Trophoblast cell (in vitro differentiated cells and primary cell): ENCODE measurements at regions not wholly inside any gene's neighbourhood (a gene's known extent, or its start where the extent isn't known, plus 50 kb on each side); places are given as distances from the start of the nearest gene placed in this dataset.

Experiments used
- DNase-seq, 2 donors: peaks; one replicate each; pipeline ENCODE4 v3.0.0-alpha.2; 2016
- H2AFZ ChIP-seq: 2 replicates; pipeline ENCODE4 v1.6.1; 2013; ENCODE audit warnings: low read length, moderate library complexity, mild to moderate bottlenecking; ENCODE audit not compliant: insufficient read depth, poor library complexity
- H2AK5ac ChIP-seq: 2 replicates; pipeline ENCODE4 v1.6.1; 2013; ENCODE audit warnings: mild to moderate bottlenecking, low read length
- H2BK120ac ChIP-seq: 2 replicates; pipeline ENCODE4 v1.6.1; 2013; ENCODE audit warnings: low read length, mild to moderate bottlenecking, moderate library complexity; ENCODE audit not compliant: insufficient read depth, poor library complexity
- H2BK12ac ChIP-seq: 2 replicates; pipeline ENCODE4 v1.6.1; 2013; ENCODE audit warnings: mild to moderate bottlenecking, low read length, moderate library complexity
- H2BK5ac ChIP-seq: 2 replicates; pipeline ENCODE4 v1.6.1; 2013; ENCODE audit warnings: low read length, low read depth, moderate library complexity, mild to moderate bottlenecking; ENCODE audit not compliant: poor library complexity
- H3K14ac ChIP-seq: 2 replicates; pipeline ENCODE4 v1.6.1; 2013; ENCODE audit warnings: mild to moderate bottlenecking, low read length
- H3K18ac ChIP-seq: 2 replicates; pipeline ENCODE4 v1.6.1; 2013; ENCODE audit warnings: mild to moderate bottlenecking, low read length
- H3K23ac ChIP-seq: 2 replicates; pipeline ENCODE4 v1.6.1; 2013; ENCODE audit warnings: low read length
- H3K27ac ChIP-seq: 2 replicates; pipeline ENCODE4 v1.5.1; 2013; ENCODE audit warnings: low read depth, mild to moderate bottlenecking, inconsistent platforms, low read length, moderate library complexity
- H3K27me3 ChIP-seq: 2 replicates; pipeline ENCODE4 v1.6.1; 2013; ENCODE audit warnings: inconsistent platforms, mild to moderate bottlenecking, low read length, moderate library complexity; ENCODE audit not compliant: insufficient read depth
- H3K36me3 ChIP-seq, 2 experiments: 1 replicate in 1 of 2; 2 replicates in 1 of 2; pipeline ENCODE4 v1.6.1; 2013; ENCODE audit warnings: low read length in 2 of 2, mild to moderate bottlenecking in 2 of 2, moderate library complexity in 1 of 2; ENCODE audit not compliant: insufficient read depth in 2 of 2, control insufficient read depth in 1 of 2
- H3K4ac ChIP-seq: 2 replicates; pipeline ENCODE4 v1.6.1; 2013; ENCODE audit warnings: low read depth, mild to moderate bottlenecking, low read length, moderate library complexity
- H3K4me1 ChIP-seq, 2 experiments: 1 replicate in 1 of 2; 2 replicates in 1 of 2; pipeline ENCODE4 v1.6.1; 2013; ENCODE audit warnings: low read length in 2 of 2, mild to moderate bottlenecking in 2 of 2, moderate library complexity in 1 of 2; ENCODE audit not compliant: insufficient read depth in 2 of 2, control insufficient read depth in 1 of 2
- H3K4me2 ChIP-seq: 2 replicates; pipeline ENCODE4 v1.6.1; 2013; ENCODE audit warnings: inconsistent platforms, mild to moderate bottlenecking, low read length, moderate library complexity
- H3K4me3 ChIP-seq: 2 replicates; pipeline ENCODE4 v1.5.1; 2013; ENCODE audit warnings: mild to moderate bottlenecking, low read depth, low read length, inconsistent platforms
- H3K79me1 ChIP-seq: one replicate; pipeline ENCODE4 v1.6.1; 2013; ENCODE audit warnings: low read length
- H3K79me2 ChIP-seq: 2 replicates; pipeline ENCODE4 v1.6.1; 2013; ENCODE audit warnings: low read length, mild to moderate bottlenecking; ENCODE audit not compliant: control insufficient read depth, insufficient read depth, poor library complexity
- H3K9ac ChIP-seq: 2 replicates; pipeline ENCODE4 v1.6.1; 2013; ENCODE audit warnings: mild to moderate bottlenecking, low read length
- H3K9me3 ChIP-seq: 2 replicates; pipeline ENCODE4 v1.6.1; 2013; ENCODE audit warnings: low read depth, mild to moderate bottlenecking, control low read depth, inconsistent platforms, low read length; ENCODE audit not compliant: insufficient read depth
- H4K12ac ChIP-seq: 2 replicates; pipeline ENCODE4 v1.6.1; 2013; ENCODE audit warnings: low read depth, mild to moderate bottlenecking, low read length, moderate library complexity
- H4K8ac ChIP-seq: 2 replicates; pipeline ENCODE4 v1.6.1; 2013; ENCODE audit warnings: low read depth, mild to moderate bottlenecking, low read length, moderate library complexity
- H4K91ac ChIP-seq: one replicate; pipeline ENCODE4 v1.6.1; 2013; ENCODE audit warnings: low read depth, mild to moderate bottlenecking, low read length, moderate library complexity
- WGBS: extraction: QIAGEN DNeasy Blood & Tissue Kit; methylation state at CpG from one replicate; pipeline ENCODE4 v1.1.7; 2013; ENCODE audit warnings: missing lambda C conversion rate; ENCODE audit not compliant: insufficient read length, insufficient coverage; ENCODE audit errors: extremely low coverage; 5-methylcytosine and 5-hydroxymethylcytosine counted together

- no peak overlapping the region for H4K12ac ChIP-seq
- H3K14ac ChIP-seq = no peak overlapping the region
- H2BK120ac ChIP-seq = no peak overlapping the region
Measured at GRCh38 chr5:117947121-117947520, 1041.2 kb downstream of the DTWD2 start.

DNA sequence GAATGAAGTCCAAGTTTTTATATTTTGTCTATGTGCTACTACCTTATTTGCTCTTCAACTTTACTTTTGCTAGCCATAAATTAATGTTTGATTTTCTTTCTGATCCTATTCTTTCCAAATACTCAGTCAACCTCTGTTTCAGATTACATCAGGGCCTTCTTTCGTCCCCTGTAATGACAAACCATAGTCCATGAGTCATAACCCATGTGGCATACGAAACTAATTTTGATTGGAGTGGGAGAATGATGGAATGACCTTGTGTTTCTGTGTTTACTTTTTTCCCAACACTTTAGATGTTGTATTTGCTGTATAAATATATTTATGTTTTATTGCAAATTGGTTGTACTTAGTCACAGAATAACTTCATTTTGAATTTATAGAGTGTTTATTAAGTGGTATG is 1043.1 kb downstream of the DTWD2 start:
- no CpG with 5 or more reads among the region's 2 CpGs for WGBS
- Histone ChIP-seq H2AK5ac (no peak overlapping the region), H2BK120ac (no peak overlapping the region), H3K23ac (no peak overlapping the region), H3K18ac (no peak overlapping the region), H3K27ac (no peak overlapping the region), H3K79me1 (no peaks in the 10 kb centered on the region), H3K4ac (no peak overlapping the region), H3K9ac (no peak overlapping the region), H4K12ac (no peak overlapping the region), H3K4me3 (no peak overlapping the region), H3K9me3 (no peaks in the 10 kb centered on the region), H2BK5ac (no peak overlapping the region), H3K79me2 (no peaks in the 10 kb centered on the region), H2AFZ (no peak overlapping the region), H3K4me2 (no peak overlapping the region), H3K36me3 (no peaks in the 10 kb centered on the region), H3K4me1 (no peaks in the 10 kb centered on the region), H4K91ac (no peak overlapping the region), H4K8ac (no peak overlapping the region), H2BK12ac (no peak overlapping the region), H3K14ac (no peak overlapping the region), H3K27me3 (no peaks in the 10 kb centered on the region)
- no peak for DNase-seq

More at GRCh38 chr5:117947121-117947520, 1041.2 kb downstream of the DTWD2 start:
- Histone ChIP-seq H3K18ac (no peak overlapping the region), H3K79me2 (no peaks in the 10 kb centered on the region), H3K4ac (no peak overlapping the region), H3K9me3 (no peaks in the 10 kb centered on the region), H3K27me3 (no peaks in the 10 kb centered on the region), H2BK5ac (no peak overlapping the region), H3K79me1 (no peaks in the 10 kb centered on the region), H2AFZ (no peak overlapping the region), H3K36me3 (no peaks in the 10 kb centered on the region), H3K23ac (no peak overlapping the region), H3K4me3 (no peak overlapping the region), H3K4me2 (no peak overlapping the region), H2BK12ac (no peak overlapping the region), H2AK5ac (no peak overlapping the region), H3K9ac (no peak overlapping the region), H3K4me1 (no peaks in the 10 kb centered on the region), H4K91ac (no peak overlapping the region), H4K8ac (no peak overlapping the region), H3K27ac (no peak overlapping the region)
- no CpG with 5 or more reads among the region's 2 CpGs for WGBS
- no peak for DNase-seq

DNA sequence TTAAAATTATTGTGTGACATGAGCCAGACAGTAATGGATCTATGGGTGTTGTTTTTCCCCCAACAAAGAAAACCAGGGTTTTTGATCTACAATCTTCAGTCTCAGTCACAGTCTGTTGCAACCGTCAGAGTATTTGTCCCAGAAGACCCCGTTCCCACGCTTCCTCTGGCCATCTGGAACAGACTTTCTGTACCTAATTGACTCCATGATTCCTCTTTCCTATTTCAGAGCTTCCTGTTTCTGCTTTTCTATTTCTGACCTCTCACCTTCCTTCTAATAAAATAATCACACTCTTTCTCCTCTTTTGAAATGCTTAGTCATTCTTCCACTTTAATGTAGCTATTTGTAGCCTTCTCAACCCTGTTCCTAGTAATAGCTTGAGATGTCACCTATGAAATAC is 1044.8 kb downstream of the DTWD2 start:
- Histone ChIP-seq H2AK5ac (no peak overlapping the region), H3K4ac (no peak overlapping the region), H3K23ac (no peak overlapping the region), H3K18ac (no peak overlapping the region), H3K9ac (no peak overlapping the region), H3K4me3 (no peak overlapping the region), H3K9me3 (no peaks in the 10 kb centered on the region), H3K4me1 (no peaks in the 10 kb centered on the region), H3K79me1 (no peaks in the 10 kb centered on the region), H4K12ac (no peak overlapping the region), H4K91ac (no peak overlapping the region), H3K14ac (no peak overlapping the region), H3K36me3 (no peaks in the 10 kb centered on the region), H2AFZ (no peak overlapping the region), H2BK120ac (no peak overlapping the region), H3K27ac (no peak overlapping the region), H3K27me3 (no peaks in the 10 kb centered on the region), H2BK5ac (no peak overlapping the region), H4K8ac (no peak overlapping the region), H2BK12ac (no peak overlapping the region), H3K4me2 (no peak overlapping the region), H3K79me2 (no peaks in the 10 kb centered on the region)
- WGBS = no CpG with 5 or more reads among the region's 3 CpGs
- DNase-seq = no peak

- 100% methylated on average over 3 of the region's 6 CpGs for WGBS
- no peaks in the 10 kb centered on the region for H3K79me2 ChIP-seq
Measured at GRCh38 chr5:117942861-117943519, 1045.4 kb downstream of the DTWD2 start.

More at GRCh38 chr5:117942861-117943519, 1045.4 kb downstream of the DTWD2 start:
- DNase-seq = no peak
- no peak overlapping the region for H3K14ac ChIP-seq
- H2AFZ ChIP-seq = no peak overlapping the region
- H2AK5ac ChIP-seq = no peak overlapping the region
- H3K4me1 ChIP-seq = no peaks in the 10 kb centered on the region
- H4K8ac ChIP-seq = no peak overlapping the region
- H4K91ac ChIP-seq = no peak overlapping the region
- no peak overlapping the region for H3K18ac ChIP-seq
- H2BK12ac ChIP-seq = no peak overlapping the region
- H3K4me2 ChIP-seq = no peak overlapping the region
- no peak overlapping the region for H3K9ac ChIP-seq
- no peak overlapping the region for H4K12ac ChIP-seq
- H3K4ac ChIP-seq = no peak overlapping the region
- H3K27ac ChIP-seq = no peak overlapping the region
- no peak overlapping the region for H2BK120ac ChIP-seq
- no peaks in the 10 kb centered on the region for H3K79me1 ChIP-seq
- no peaks in the 10 kb centered on the region for H3K9me3 ChIP-seq
- H3K23ac ChIP-seq = no peak overlapping the region
- H3K27me3 ChIP-seq = no peaks in the 10 kb centered on the region
- H3K4me3 ChIP-seq = no peak overlapping the region
- H3K36me3 ChIP-seq = no peaks in the 10 kb centered on the region
- H2BK5ac ChIP-seq = no peak overlapping the region
